ENCODE measurements at regions not wholly inside any gene's neighbourhood (a gene's known extent, or its start where the extent isn't known, plus 50 kb on each side); places are given as distances from the start of the nearest gene placed in this dataset.

- Histone ChIP-seq H3K9me3 (no peaks in the 10 kb centered on the region), H3K4me1 (no peaks in the 10 kb centered on the region), H3K27ac (no peak overlapping the region), H3K4me3 (no peak overlapping the region), H3K4me2 (no peak overlapping the region)
- TF ChIP-seq ZNF302 (CRISPR knock-in tag; IDR thresholded peaks at IDR 0.05) = no peak
- no peak for TF ChIP-seq RNF2 (IDR thresholded peaks at IDR 0.05; ENCODE audit: borderline replicate concordance, low read depth)
- TF ChIP-seq, protein P1, sequence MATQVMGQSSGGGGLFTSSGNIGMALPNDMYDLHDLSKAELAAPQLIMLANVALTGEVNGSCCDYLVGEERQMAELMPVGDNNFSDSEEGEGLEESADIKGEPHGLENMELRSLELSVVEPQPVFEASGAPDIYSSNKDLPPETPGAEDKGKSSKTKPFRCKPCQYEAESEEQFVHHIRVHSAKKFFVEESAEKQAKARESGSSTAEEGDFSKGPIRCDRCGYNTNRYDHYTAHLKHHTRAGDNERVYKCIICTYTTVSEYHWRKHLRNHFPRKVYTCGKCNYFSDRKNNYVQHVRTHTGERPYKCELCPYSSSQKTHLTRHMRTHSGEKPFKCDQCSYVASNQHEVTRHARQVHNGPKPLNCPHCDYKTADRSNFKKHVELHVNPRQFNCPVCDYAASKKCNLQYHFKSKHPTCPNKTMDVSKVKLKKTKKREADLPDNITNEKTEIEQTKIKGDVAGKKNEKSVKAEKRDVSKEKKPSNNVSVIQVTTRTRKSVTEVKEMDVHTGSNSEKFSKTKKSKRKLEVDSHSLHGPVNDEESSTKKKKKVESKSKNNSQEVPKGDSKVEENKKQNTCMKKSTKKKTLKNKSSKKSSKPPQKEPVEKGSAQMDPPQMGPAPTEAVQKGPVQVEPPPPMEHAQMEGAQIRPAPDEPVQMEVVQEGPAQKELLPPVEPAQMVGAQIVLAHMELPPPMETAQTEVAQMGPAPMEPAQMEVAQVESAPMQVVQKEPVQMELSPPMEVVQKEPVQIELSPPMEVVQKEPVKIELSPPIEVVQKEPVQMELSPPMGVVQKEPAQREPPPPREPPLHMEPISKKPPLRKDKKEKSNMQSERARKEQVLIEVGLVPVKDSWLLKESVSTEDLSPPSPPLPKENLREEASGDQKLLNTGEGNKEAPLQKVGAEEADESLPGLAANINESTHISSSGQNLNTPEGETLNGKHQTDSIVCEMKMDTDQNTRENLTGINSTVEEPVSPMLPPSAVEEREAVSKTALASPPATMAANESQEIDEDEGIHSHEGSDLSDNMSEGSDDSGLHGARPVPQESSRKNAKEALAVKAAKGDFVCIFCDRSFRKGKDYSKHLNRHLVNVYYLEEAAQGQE (IDR thresholded peaks at IDR 0.05) = no peak
- no peak for TF ChIP-seq NPAS2 (CRISPR knock-in tag; IDR thresholded peaks at IDR 0.05; ENCODE audit: borderline replicate concordance)
- TF ChIP-seq SREBF2 (IDR thresholded peaks at IDR 0.05) = no peak
- no peak for TF ChIP-seq POLR2A (IDR thresholded peaks at IDR 0.05; ENCODE audit: low read length)
- ChIA-PET CTCF (interaction anchor here (22.7 kb wide), 1 partner anchor 165 kb away, joined by 345 read pairs; no protein-coding TSS in a partner anchor), POLR2A (no interaction called here)
- DNase-seq (ENCODE audit: low read depth in 1 of 2, low spot score in 1 of 2) = no peak
- no peak for FAIRE-seq
- ATAC-seq = no peak
- 39% methylated on average over 13 of the region's 14 CpGs for WGBS (ENCODE audit: missing lambda C conversion rate)
Observed at GRCh38 chr16:85984231-85984880, 85.4 kb downstream of the IRF8 start.

DNA sequence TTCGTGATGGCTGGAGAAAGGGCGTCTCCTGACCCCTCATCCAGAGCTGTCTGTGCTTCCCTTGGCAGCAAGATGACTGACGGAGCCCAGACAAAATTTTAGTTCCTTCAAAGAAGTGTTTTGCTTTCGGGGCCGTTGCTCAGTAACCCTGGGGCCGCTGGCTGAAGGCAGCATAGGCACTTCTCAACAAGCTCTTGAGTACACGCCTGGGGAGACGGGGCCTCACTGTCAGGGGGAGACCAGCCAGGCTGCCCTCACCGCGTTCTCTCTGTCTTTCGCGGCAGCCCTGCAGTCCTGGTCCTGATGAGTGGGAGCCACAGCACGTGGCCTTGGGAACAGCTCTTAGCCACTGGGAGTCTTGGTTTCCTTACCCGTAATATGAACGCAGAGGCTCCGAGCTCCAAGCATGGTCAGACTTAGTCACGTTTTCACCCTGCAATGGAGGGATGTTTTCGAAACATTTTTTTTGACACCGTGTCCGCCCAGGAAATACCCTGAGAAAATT is 86.0 kb downstream of the IRF8 start:
- DNase-seq (ENCODE audit: low read depth in 1 of 2, low spot score in 1 of 2) (no peak), FAIRE-seq (no peak), ATAC-seq (no peak)
- 56% methylated on average over 20 of the region's 20 CpGs for WGBS (ENCODE audit: missing lambda C conversion rate)
- CTCF ChIA-PET = interaction anchor here (22.7 kb wide), 1 partner anchor 166 kb away, joined by 345 read pairs; no protein-coding TSS in a partner anchor
- H3K9me3 ChIP-seq = no peaks in the 10 kb centered on the region
- H3K27ac ChIP-seq = no peak overlapping the region
- no peaks in the 10 kb centered on the region for H3K4me1 ChIP-seq
- H3K4me2 ChIP-seq = no peak overlapping the region
- no peak overlapping the region for H3K4me3 ChIP-seq
- POLR2A ChIA-PET = no interaction called here
- TF ChIP-seq CTCF (IDR thresholded peaks at IDR 0.05) = no peak
- no peak for TF ChIP-seq NFE2L2 (conservative IDR thresholded peaks at IDR 0.05; ENCODE audit: low read length)
- TF ChIP-seq ZSCAN20 (CRISPR knock-in tag; IDR thresholded peaks at IDR 0.05) = no peak
- TF ChIP-seq, protein P2, sequence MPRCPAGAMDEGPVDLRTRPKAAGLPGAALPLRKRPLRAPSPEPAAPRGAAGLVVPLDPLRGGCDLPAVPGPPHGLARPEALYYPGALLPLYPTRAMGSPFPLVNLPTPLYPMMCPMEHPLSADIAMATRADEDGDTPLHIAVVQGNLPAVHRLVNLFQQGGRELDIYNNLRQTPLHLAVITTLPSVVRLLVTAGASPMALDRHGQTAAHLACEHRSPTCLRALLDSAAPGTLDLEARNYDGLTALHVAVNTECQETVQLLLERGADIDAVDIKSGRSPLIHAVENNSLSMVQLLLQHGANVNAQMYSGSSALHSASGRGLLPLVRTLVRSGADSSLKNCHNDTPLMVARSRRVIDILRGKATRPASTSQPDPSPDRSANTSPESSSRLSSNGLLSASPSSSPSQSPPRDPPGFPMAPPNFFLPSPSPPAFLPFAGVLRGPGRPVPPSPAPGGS (IDR thresholded peaks at IDR 0.05) = no peak
- TF ChIP-seq RARB (CRISPR knock-in tag; IDR thresholded peaks at IDR 0.05) = no peak
- TF ChIP-seq PHF8 (IDR thresholded peaks at IDR 0.05; ENCODE audit: borderline replicate concordance, low read depth) = no peak
- no peak for TF ChIP-seq FOXS1 (CRISPR knock-in tag; IDR thresholded peaks at IDR 0.05)
- TF ChIP-seq EP300 (IDR thresholded peaks at IDR 0.05) = no peak
- TF ChIP-seq RAD21 (conservative IDR thresholded peaks at IDR 0.05 in 1 of 2, IDR thresholded peaks at IDR 0.05 in 1 of 2) = no peak

Measured in A549 (cell line).